GM12878 (cell line): ENCODE measurements at regions not wholly inside any gene's neighbourhood (a gene's known extent, or its start where the extent isn't known, plus 50 kb on each side); places are given as distances from the start of the nearest gene placed in this dataset.

Source experiments
- ATAC-seq: fragments of 200-7000 bp; cut with Tn5 transposase; 3 replicates; pipeline ENCODE4 v1.9.1; 2020; ENCODE audit warnings: mild to moderate bottlenecking, moderate library complexity
- BruUV-seq: library from RNA; stranded (reverse); fragments of 400-500 nt; replicated peaks from 2 replicates; lab custom pipeline; 2021; lab: Mats Ljungman, UMichigan
- CTCF ChIA-PET: fragments of 300-600 bp; sonication (Branson Sonifier 250); formaldehyde crosslinking; extraction: SDS; loops from one replicate; lab custom pipeline; 2021; ENCODE audit warnings: inconsistent platforms; lab: Yijun Ruan, JAX
- POLR2A ChIA-PET: fragments of 350-600 bp; formaldehyde crosslinking; extraction: SDS; loops from one replicate; lab custom pipeline; 2021; ENCODE audit warnings: inconsistent platforms; lab: Charles Lee
- RAD21 ChIA-PET: fragments of 300-600 bp; sonication (Branson Sonifier 250); formaldehyde crosslinking; loops from one replicate; lab custom pipeline; 2023; ENCODE audit warnings: antibody characterized with exemption; ENCODE audit not compliant: unreplicated experiment; lab: Charles Lee
- SMC1A ChIA-PET: fragments of 300-600 bp; sonication (Branson Sonifier 250); formaldehyde crosslinking; loops from one replicate; lab custom pipeline; 2023; ENCODE audit not compliant: unreplicated experiment, uncharacterized antibody; lab: Charles Lee
- DNase-seq: peaks from one replicate; pipeline ENCODE4 v3.0.0-alpha.2; 2011; ENCODE audit warnings: low read depth, low spot score
- FAIRE-seq: peaks from 3 replicates; lab custom pipeline; 2011; peaks lifted over from hg19 to GRCh38; lab: Jason Lieb, UNC
- H2AFZ ChIP-seq: 2 replicates; pipeline ENCODE4 v1.6.0; 2011; ENCODE audit warnings: low read depth, low read length, control low read depth; ENCODE audit not compliant: control insufficient read depth
- H3K27ac ChIP-seq: 2 replicates; pipeline ENCODE4 v1.5.1; 2011; ENCODE audit warnings: control low read depth; ENCODE audit not compliant: control insufficient read depth, insufficient read depth
- H3K27me3 ChIP-seq, 2 experiments: replicated peaks in 1 of 2; 2 replicates each; pipeline versions ENCODE4 v1.6.0 to v1.6.1; 2011; ENCODE audit warnings: low read length in 1 of 2; ENCODE audit not compliant: control insufficient read depth in 2 of 2, insufficient read depth in 2 of 2
- H3K36me3 ChIP-seq, 2 experiments: 2 replicates each; pipeline ENCODE4 v1.5.1; 2011; ENCODE audit warnings: low read length in 1 of 2; ENCODE audit not compliant: control insufficient read depth in 2 of 2, insufficient read depth in 2 of 2
- H3K4me1 ChIP-seq: 2 replicates; pipeline ENCODE4 v1.6.1; 2011; ENCODE audit warnings: mild to moderate bottlenecking, low read length, moderate library complexity, mixed read lengths; ENCODE audit not compliant: control insufficient read depth, insufficient read depth
- H3K4me2 ChIP-seq: 2 replicates; pipeline ENCODE4 v1.6.0; 2011; ENCODE audit warnings: control low read depth; ENCODE audit not compliant: control insufficient read depth, insufficient read depth
- H3K4me3 ChIP-seq: fragments of 200-600 bp; sonication (generic); 2 replicates; pipeline ENCODE4 v1.5.1; 2016
- H3K79me2 ChIP-seq: 2 replicates; pipeline ENCODE4 v1.6.0; 2011; ENCODE audit warnings: low read length; ENCODE audit not compliant: control insufficient read depth, insufficient read depth
- H3K9ac ChIP-seq: 2 replicates; pipeline ENCODE4 v1.8.0; 2011; ENCODE audit warnings: low read length, control low read depth, mixed read lengths; ENCODE audit not compliant: control insufficient read depth, insufficient read depth
- H3K9me3 ChIP-seq: replicated peaks from 3 replicates; pipeline ENCODE4 v1.5.1; 2011; ENCODE audit warnings: mild to moderate bottlenecking, low read length; ENCODE audit not compliant: control insufficient read depth, insufficient read depth
- H4K20me1 ChIP-seq: 2 replicates; pipeline ENCODE4 v1.6.0; 2011; ENCODE audit not compliant: control insufficient read depth, insufficient read depth
- CBX3 ChIP-seq: fragments of 200-600 bp; sonication (generic); IDR thresholded peaks from 2 replicates; pipeline ENCODE4 v1.6.1; 2016; ENCODE audit warnings: low read depth, borderline replicate concordance
- HDAC6 ChIP-seq: fragments of 200-600 bp; sonication (generic); IDR thresholded peaks from one replicate; pipeline ENCODE4 v1.8.0; 2017; ENCODE audit warnings: antibody characterized with exemption; ENCODE audit not compliant: unreplicated experiment
- HDGF ChIP-seq: fragments of 450-650 bp; IDR thresholded peaks from 2 replicates; pipeline ENCODE4 v1.6.1; 2016; ENCODE audit warnings: antibody characterized with exemption
- PAX5 ChIP-seq: IDR thresholded peaks from 2 replicates; pipeline ENCODE4 v1.6.1; 2011; ENCODE audit warnings: low read depth, low read length, borderline replicate concordance
- PAX8 ChIP-seq: fragments of 450-650 bp; IDR thresholded peaks from 2 replicates; pipeline ENCODE4 v1.6.1; 2017; ENCODE audit warnings: mild to moderate bottlenecking, moderate library complexity
- WRNIP1 ChIP-seq: IDR thresholded peaks from 2 replicates; pipeline ENCODE4 v1.6.1; 2011; ENCODE audit warnings: low read depth, low read length, improper control_type of control experiment, borderline replicate concordance
- ZBTB33 ChIP-seq: fragments of 450-650 bp; IDR thresholded peaks from 2 replicates; pipeline ENCODE4 v1.6.1; 2017; ENCODE audit warnings: mild to moderate bottlenecking
- ZNF24 ChIP-seq: fragments of 450-650 bp; IDR thresholded peaks from 2 replicates; pipeline ENCODE4 v1.6.1; 2017; ENCODE audit warnings: antibody characterized with exemption, mild to moderate bottlenecking
- ZNF384 ChIP-seq: IDR thresholded peaks from 2 replicates; pipeline ENCODE4 v1.6.1; 2012; ENCODE audit warnings: low read depth, mild to moderate bottlenecking, low read length, improper control_type of control experiment, borderline replicate concordance
- WGBS: methylation state at CpG from one replicate; pipeline ENCODE4 v1.1.6; 2016; ENCODE audit warnings: low lambda C conversion rate; ENCODE audit not compliant: insufficient replicate concordance, insufficient coverage; ENCODE audit errors: missing lambda C conversion rate; 5-methylcytosine and 5-hydroxymethylcytosine counted together
- in situ Hi-C: fragments of 300-500 bp; cut with MboI; formaldehyde crosslinking; loops from 9 replicates; pipeline ENCODE4 v1.14.3; 2018; ENCODE audit warnings: mixed read lengths
- intact Hi-C: fragments of 100-400 bp; cut with micrococcal nuclease; formaldehyde crosslinking; loops from one replicate; pipeline ENCODE4 v1.14.2; 2022; ENCODE audit not compliant: unreplicated experiment
- TF ChIP-seq, protein P1 (sequence below): fragments of 450-650 bp; IDR thresholded peaks from 2 replicates; pipeline ENCODE4 v1.6.1; 2016; ENCODE audit warnings: mild to moderate bottlenecking
- TF ChIP-seq, protein P2 (sequence below): IDR thresholded peaks from 2 replicates; pipeline ENCODE4 v1.6.1; 2011; ENCODE audit warnings: low read depth, mild to moderate bottlenecking, low read length, moderate library complexity, borderline replicate concordance; ENCODE audit errors: extremely low read depth

DNA sequence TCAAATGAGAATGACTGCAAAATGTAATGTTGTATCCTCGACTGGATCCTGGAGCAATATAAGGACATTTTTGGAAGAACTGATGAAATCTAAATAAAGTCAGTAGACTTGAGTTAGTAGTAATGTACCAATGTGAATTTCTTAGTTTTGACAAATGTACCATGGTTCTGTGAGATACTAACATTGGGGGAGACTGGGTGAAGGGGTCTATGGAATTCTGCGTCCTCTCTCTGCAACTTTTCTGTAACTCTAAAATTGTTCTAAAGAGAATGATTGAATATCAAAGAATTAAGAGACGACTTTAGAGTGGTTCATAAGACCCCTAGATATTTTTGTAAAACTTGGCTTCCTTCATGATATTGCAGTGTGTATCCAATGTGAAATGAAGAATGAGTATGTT lies 59.2 kb upstream of the KAZN start:
- FAIRE-seq (no peak), DNase-seq (no peak), ATAC-seq (no peak)
- Histone ChIP-seq H2AFZ (no peak overlapping the region), H3K4me2 (no peak overlapping the region), H3K79me2 (no peaks in the 10 kb centered on the region), H3K4me1 (0 out of 2 replicates have a peak, but pooled peaks cover 3% of the 10 kb centered on the region), H3K9ac (no peak overlapping the region), H3K9me3 (no peaks in the 10 kb centered on the region; the same call in 2 of the 3 replicates), H3K27me3 (no peaks in the 10 kb centered on the region), H3K4me3 (no peak overlapping the region), H3K27ac (no peak overlapping the region), H4K20me1 (no peaks in the 10 kb centered on the region), H3K36me3 (no peaks in the 10 kb centered on the region)
- POLR2A ChIA-PET, result no interaction called here
- intact Hi-C loops, result no loop called here
- TF ChIP-seq ZNF24 (no peak), PAX8 (no peak), PAX5 (no peak), HDGF (no peak), ZBTB33 (no peak), ZNF384 (no peak), CBX3 (no peak), HDAC6 (no peak), WRNIP1 (no peak)
- TF ChIP-seq, protein P1, sequence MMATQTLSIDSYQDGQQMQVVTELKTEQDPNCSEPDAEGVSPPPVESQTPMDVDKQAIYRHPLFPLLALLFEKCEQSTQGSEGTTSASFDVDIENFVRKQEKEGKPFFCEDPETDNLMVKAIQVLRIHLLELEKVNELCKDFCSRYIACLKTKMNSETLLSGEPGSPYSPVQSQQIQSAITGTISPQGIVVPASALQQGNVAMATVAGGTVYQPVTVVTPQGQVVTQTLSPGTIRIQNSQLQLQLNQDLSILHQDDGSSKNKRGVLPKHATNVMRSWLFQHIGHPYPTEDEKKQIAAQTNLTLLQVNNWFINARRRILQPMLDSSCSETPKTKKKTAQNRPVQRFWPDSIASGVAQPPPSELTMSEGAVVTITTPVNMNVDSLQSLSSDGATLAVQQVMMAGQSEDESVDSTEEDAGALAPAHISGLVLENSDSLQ, result no peak
- TF ChIP-seq, protein P2, sequence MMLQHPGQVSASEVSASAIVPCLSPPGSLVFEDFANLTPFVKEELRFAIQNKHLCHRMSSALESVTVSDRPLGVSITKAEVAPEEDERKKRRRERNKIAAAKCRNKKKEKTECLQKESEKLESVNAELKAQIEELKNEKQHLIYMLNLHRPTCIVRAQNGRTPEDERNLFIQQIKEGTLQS, result no peak
- in situ Hi-C loops, result no loop called here
- 29% methylated on average over 3 of the region's 3 CpGs for WGBS
- CTCF ChIA-PET, result interaction anchor here (0.6 kb wide), 1 partner anchor 18 kb away, joined by 4 read pairs; no protein-coding TSS in a partner anchor
- BruUV-seq, result no TSS peak
- RAD21 ChIA-PET, result no interaction called here
- SMC1A ChIA-PET, result interaction anchor here (0.6 to 1.3 kb wide), 3 partner anchors 15 to 31 kb away, joined by 3 to 5 read pairs (median 4); no protein-coding TSS in a partner anchor
